Cortex of kidney (tissue), 1 donor: ENCODE measurements at regions not wholly inside any gene's neighbourhood (a gene's known extent, or its start where the extent isn't known, plus 50 kb on each side); places are given as distances from the start of the nearest gene placed in this dataset.

Experiments
- DNase-seq: peaks from one replicate; lab custom pipeline; 2025; lab: John Stamatoyannopoulos, UW

GRCh38 chr5:164688437-164688836, 1183.0 kb downstream of the MAT2B start:
- no peak for DNase-seq

DNA sequence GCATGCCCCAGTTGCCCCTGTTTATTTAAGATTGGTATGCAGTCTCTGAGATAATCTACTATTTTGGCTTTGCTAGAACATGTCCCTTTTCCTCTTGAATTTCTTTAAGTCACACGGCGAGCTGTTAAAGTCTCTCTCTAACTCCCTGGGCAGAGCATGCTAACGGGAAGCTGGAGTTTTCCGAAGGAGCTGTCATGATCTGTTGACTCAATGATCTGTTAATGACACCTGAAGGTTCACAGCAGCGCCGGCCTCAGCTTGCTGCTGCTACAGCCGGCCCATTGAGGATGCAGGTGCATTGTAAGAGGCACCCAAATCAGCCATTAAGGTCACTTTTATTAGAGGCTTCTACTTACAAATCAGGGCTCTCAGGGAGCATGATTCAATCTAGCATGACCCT, 1203.4 kb downstream of the MAT2B start:
- DNase-seq, result no peak

DNA sequence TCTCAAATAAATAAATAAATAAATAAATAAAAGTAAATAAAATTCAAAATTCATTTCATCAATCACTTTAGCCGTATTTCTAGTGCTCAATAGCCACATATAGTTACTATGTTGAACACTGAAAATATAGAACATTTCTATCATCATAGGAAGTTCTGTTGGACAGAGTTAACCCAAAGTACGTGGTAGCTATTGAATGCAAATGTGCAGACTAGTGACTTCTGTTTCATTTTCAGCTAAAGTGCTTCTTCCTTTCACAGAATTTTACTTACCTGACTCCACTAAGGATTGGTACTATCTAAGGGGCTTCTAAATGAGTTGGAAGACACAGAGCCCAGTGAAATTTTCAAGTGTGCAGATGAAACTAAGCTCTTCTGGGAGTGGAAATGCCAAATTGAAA, 1208.3 kb downstream of the MAT2B start:
- DNase-seq, result no peak

GRCh38 chr5:164721116-164721515, 1215.7 kb downstream of the MAT2B start:
- DNase-seq, result no peak

GRCh38 chr5:164721656-164722055, 1216.2 kb downstream of the MAT2B start:
- no peak for DNase-seq

DNA sequence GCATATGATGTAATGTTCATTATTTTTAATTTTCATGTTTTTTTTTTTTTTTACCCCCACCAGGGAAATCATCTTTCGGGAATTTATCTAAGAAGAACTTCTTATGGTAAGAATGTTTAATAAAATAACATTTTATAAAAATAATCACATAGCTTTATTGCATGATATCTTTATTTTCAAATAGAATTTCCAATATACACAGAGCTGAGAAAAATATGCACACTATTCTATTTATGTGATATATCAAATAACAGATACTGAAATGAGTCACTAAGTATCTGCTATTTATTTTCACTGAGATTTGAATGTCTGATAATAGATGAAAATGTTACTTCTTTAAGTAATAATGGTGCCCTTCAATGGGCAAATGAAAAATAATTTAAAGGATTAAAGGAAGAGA, 1217.3 kb downstream of the MAT2B start:
- no peak for DNase-seq

GRCh38 chr5:164727012-164727411, 1221.6 kb downstream of the MAT2B start:
- no peak for DNase-seq

DNA sequence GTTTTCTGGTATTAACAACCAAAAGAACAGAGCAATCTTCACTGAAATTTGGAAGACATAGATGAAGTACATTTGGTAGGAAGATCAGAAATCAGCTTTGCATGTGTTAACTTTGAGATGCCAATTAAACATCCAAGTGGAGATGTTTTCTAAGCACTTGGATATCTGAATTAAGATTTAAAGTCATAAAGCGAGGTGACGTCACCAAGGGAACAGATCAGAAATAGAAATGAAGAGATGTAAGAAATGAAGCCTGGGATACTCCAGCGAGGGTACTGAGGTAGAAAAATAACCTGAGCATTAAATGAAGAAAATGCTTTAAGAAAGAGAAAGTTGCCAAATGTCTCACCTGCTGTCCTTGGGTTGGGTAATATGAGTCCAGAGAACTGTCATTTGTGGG, 1223.3 kb downstream of the MAT2B start:
- DNase-seq, result no peak

DNA sequence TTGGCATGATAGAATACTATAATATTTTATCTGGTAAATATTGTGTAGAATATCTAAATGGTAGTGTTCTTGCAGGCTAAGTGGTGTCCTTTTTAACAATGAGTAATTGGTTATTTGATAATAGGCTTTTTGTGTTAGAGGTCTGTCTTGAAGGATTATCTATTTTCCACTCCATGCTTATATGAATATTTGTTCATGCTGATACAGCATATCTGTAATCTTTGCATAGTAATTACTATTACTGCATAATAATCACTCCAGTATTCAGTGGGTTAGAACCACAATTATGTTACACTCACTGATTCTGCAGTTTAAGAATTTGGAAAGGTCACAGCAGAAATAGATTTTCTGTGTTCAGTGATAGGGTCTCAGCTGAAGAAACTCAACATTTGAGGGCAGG, 1229.9 kb downstream of the MAT2B start:
- no peak for DNase-seq

DNA sequence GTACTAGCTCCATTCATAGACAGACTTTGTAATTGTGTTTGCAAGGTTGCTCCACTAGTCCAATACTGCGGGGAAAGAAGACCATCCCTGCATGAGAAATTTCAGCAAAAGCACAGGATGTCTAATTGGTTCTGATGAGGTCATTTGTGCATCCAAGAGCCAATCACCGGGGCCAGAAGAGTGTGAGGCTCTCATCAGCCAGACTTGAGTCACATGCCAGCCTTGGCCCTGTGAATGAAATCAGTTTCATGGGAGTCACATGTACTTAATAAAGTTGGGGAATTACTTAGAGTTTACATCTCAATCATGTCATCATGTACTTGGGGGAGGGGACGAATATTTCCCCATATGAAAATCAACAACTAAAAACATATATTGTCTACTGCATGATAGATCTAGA, 1236.0 kb downstream of the MAT2B start:
- no peak for DNase-seq

DNA sequence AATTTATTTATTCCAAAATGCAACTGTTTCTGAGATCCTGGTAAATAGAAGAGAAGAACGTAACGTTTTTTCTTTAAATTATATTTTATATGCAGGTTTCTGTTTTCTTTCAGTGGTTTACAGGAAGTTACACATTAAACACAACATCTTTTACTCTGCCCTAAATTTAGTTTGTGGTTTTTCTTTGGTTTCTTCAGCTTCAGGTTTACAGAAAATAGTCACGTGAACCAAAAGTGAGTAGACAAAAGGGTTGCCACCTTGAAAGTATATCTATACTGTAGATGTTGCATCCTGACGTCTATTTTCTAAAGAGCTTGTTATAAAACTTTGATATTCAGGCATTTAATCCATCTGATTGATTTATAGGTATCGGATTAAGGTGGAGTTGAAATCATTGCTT, 1236.6 kb downstream of the MAT2B start:
- DNase-seq, result no peak

DNA sequence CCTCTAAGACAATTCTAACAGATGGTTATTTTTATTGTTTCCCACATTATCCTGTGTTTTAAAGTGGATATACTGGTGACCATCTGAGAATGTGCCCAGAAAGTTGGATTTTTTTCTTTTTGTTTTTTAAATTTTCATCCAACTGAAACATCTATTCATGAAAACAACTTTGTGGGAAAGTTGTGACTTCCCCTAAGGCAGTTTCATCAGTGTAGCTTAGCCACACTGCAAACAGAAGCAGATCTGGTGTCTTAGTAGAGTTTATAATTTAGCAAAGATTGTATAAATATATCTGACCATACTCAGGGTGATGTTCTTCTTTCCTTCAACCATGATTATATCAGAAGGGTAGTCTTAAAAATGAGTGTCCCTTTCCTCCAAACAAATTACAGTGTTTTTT, 1241.3 kb downstream of the MAT2B start:
- no peak for DNase-seq

DNA sequence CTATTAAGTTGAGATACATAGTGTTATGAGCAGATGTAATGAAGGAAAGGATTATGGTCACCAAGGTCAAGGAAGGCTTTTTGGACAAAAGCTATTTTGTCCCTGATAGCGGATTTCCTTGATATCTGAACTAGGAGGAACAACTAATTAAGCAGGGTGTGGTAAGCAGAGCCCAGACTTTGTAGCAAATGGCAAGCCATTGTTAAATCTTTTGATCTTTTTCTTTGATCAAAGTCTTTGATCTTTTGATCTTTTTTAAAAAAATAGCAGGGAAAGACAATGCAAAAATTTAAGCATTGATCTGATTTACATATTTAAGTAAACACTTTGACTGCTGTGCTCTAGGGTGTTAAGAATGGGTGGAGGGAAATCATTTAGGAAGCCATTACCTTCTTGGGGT, 1242.0 kb downstream of the MAT2B start:
- DNase-seq, result no peak

DNA sequence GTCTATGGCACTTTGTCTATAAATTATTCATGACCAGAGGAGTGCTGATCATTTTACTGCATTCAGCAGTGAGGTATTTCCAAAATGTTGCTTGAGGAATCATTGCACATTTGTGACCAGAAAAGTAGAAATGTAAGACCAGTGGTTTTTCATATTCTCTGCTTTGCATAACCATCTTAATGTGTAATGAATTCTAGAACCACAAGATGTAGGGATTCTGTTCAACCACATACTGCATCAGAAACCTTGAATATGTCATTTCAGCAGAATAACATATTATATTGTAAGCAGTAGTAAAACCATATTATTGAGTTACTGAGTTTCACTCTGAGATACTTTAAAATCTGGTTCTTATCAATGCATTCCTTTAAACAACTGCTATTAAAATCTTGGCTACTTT, 1243.4 kb downstream of the MAT2B start:
- no peak for DNase-seq

GRCh38 chr5:164753434-164753833, 1248.0 kb downstream of the MAT2B start:
- no peak for DNase-seq

- no peak for DNase-seq
These were observed 1257.8 kb downstream of the MAT2B start for GRCh38 chr5:164763206-164763605.

DNA sequence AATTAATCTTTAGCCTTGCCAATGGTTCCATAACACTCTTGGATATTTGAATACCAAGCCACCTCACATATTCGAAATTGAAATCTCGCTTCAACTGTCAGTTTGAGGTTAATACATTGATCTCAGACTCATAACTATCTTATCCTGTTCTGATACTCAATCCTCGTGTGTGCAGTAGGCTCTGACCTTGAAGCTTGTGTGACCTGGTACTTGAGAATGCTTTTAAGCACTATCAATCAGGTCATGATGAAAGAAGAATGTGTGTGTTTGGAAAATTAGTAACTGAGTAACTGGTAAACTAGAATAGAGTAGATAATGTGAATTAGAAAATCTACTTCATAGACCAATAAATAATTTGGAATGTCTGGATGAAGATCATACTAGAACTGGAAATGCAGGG, 1266.7 kb downstream of the MAT2B start:
- DNase-seq, result no peak

GRCh38 chr5:164784230-164784629, 1278.8 kb downstream of the MAT2B start:
- DNase-seq, result no peak

DNA sequence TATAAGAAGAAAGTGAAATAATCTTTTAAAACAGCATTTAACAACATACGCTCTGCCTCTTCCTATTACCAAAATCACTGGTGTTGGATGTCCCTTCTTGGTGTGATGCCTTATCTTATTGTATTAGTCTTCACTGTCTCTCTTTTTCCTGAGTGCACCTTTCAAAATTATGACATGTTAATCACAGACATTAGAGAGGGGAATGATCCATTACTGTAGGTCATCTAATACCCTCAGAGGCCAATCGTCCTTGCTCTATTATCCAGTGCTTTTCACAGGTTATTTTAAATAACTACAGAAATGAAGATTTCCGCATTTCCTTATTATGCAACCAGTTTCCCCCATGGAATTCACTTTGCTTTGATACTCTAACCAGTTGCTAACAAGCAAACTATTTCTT, 1292.7 kb downstream of the MAT2B start:
- no peak for DNase-seq

DNA sequence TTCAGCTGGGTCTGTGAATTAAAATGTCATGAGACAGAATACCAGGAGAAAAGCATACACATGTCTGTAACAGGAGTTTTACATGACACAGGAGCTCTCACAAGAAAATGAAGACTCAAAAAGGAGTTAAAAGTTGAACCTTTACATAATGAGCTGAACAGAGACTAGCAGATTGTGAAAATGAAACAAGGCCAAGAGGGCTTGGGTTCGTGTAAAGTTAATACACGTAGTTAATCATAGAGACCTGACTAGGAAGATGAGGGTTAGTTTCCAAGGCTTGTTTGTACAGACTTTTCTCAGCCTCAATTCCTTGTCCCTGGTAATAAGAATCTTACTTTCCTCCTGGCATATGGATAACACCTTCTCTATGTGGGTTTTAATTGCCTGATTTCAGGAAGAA, 1294.0 kb downstream of the MAT2B start:
- DNase-seq, result no peak

DNA sequence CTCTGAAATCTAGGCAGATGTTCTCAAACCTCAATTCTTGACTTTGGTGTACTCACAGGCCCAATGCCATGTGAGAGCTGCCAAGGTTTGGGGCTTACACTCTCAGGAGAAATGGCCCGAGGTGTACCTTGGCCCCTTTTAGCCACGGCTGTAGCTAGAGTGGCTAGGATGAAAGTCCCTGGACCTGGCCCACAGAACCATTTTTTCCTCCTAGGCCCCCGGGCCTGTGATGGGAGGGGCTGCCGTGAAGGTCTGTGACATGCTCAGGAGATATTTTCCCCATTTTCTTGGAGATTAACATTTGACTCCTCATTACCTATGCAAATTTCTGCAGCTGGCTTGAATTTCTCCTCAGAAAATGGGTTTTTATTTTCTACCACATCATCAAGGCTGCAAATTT, 1296.5 kb downstream of the MAT2B start:
- no peak for DNase-seq

DNA sequence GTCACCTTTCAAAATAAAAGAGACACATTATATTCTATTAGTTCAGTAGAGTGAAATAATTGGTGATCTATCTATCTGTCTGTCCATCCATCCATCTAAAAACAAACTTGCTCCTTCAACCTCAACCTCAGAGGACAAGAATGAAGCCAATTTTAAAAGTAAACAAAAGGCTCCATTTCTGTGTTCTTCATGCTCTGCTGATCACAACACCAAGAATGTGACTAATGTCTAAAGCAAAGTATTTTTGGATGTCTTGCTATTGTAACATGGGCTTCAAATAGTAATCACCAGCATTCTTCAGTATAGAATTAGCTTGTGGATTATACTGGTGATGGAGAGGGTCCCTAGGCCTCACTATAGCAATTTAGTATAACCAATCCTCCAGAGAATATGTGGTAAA, 1304.4 kb downstream of the MAT2B start:
- DNase-seq, result no peak

DNA sequence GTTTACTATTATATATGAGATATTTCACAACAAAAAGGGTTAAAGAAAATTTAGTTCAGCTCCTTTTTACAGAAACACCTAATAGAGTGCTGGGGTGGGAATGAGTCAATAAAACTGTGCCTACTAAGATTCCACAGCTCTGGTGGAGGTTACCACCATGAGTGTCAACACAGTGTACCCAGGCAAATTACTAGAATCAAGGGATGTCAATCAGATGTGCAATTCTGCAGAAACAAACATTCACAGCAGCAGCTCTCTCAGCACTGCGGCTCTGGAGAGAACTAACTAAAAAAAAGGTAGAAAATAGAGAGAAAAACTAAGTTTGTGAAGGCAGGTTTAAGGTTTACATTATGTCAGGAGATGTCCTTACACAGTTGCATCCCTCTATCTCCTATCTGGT, 1313.0 kb downstream of the MAT2B start:
- no peak for DNase-seq

- DNase-seq, result no peak
These were observed 1319.3 kb downstream of the MAT2B start for GRCh38 chr5:164824671-164825070.

DNA sequence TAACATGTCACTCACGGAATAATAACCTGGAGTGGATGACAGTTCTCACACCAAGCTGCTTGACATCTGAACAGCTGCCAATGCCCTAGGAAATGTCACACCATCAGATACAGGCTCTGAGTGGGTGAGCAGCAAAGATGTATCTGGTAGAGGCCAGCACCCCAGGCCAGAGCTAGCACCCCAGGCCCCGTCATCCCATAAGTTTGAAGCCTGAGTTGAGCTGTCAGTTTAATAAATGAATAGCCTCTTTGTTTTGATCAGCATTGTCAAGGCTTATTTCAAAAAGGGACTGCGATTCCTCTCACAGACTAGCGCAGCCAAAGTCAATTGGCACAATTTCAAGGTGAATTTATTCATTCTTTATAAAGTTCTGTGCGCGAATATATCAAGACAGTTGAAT, 1327.1 kb downstream of the MAT2B start:
- no peak for DNase-seq
